Right hindlimb (tissue), 1 donor: ENCODE measurements at regions not wholly inside any gene's neighbourhood (a gene's known extent, or its start where the extent isn't known, plus 50 kb on each side); places are given as distances from the start of the nearest gene placed in this dataset.
A peak's percentile ranks its signal among the peaks of the same experiment; 100 is the strongest.

Source experiments
- DNase-seq: peaks from one replicate; pipeline ENCODE4 v3.0.0-alpha.2; 2018

- DNase-seq = no peak
Measured at GRCh38 chr21:27257908-27258556, 291.1 kb upstream of the ADAMTS5 start.

GRCh38 chr21:27257226-27257625 lies 290.3 kb upstream of the ADAMTS5 start:
- no peak for DNase-seq

- no peak for DNase-seq
Measured at GRCh38 chr21:27251752-27252151, 284.9 kb upstream of the ADAMTS5 start.

- DNase-seq = no peak
Measured at GRCh38 chr21:27250366-27250765, 283.5 kb upstream of the ADAMTS5 start.

- no peak for DNase-seq
Measured at GRCh38 chr21:27248814-27249213, 281.9 kb upstream of the ADAMTS5 start.

- DNase-seq = no peak
Measured at GRCh38 chr21:27246741-27247140, 279.9 kb upstream of the ADAMTS5 start.

- no peak for DNase-seq
Measured at GRCh38 chr21:27244776-27245175, 277.9 kb upstream of the ADAMTS5 start.

- no peak for DNase-seq
Measured at GRCh38 chr21:27244352-27244751, 277.5 kb upstream of the ADAMTS5 start.

GRCh38 chr21:27240839-27241238 lies 274.0 kb upstream of the ADAMTS5 start:
- no peak for DNase-seq

GRCh38 chr21:27233514-27234115 lies 266.7 kb upstream of the ADAMTS5 start:
- no peak for DNase-seq

GRCh38 chr21:27225940-27226339 lies 259.1 kb upstream of the ADAMTS5 start:
- DNase-seq = no peak

GRCh38 chr21:27225151-27225550 lies 258.3 kb upstream of the ADAMTS5 start:
- DNase-seq = no peak

- DNase-seq = no peak
Measured at GRCh38 chr21:27224169-27224568, 257.3 kb upstream of the ADAMTS5 start.

- no peak for DNase-seq
Measured at GRCh38 chr21:27221077-27221476, 254.2 kb upstream of the ADAMTS5 start.

GRCh38 chr21:27220416-27220815 lies 253.5 kb upstream of the ADAMTS5 start:
- no peak for DNase-seq

GRCh38 chr21:27219068-27219467 lies 252.2 kb upstream of the ADAMTS5 start:
- DNase-seq = no peak

- no peak for DNase-seq
Measured at GRCh38 chr21:27213303-27213702, 246.4 kb upstream of the ADAMTS5 start.

- no peak for DNase-seq
Measured at GRCh38 chr21:27212441-27212840, 245.6 kb upstream of the ADAMTS5 start.

- no peak for DNase-seq
Measured at GRCh38 chr21:27209546-27209945, 242.7 kb upstream of the ADAMTS5 start.

GRCh38 chr21:27206368-27206982 lies 239.6 kb upstream of the ADAMTS5 start:
- DNase-seq = no peak

- no peak for DNase-seq
Measured at GRCh38 chr21:27202301-27202700, 235.4 kb upstream of the ADAMTS5 start.

- no peak for DNase-seq
Measured at GRCh38 chr21:27201197-27201596, 234.3 kb upstream of the ADAMTS5 start.

- DNase-seq = no peak
Measured at GRCh38 chr21:27196651-27197050, 229.8 kb upstream of the ADAMTS5 start.

GRCh38 chr21:27192281-27192949 lies 225.5 kb upstream of the ADAMTS5 start:
- peak; percentile 51 for DNase-seq
